SK-N-SH (cell line): ENCODE measurements at regions not wholly inside any gene's neighbourhood (a gene's known extent, or its start where the extent isn't known, plus 50 kb on each side); places are given as distances from the start of the nearest gene placed in this dataset.

Experiments
- CTCF ChIA-PET: fragments of 300-600, 350-600 bp; formaldehyde crosslinking; extraction: SDS; loops from one replicate; lab custom pipeline; 2021; lab: Yijun Ruan, JAX
- POLR2A ChIA-PET: fragments of 350-600 bp; sonication (Branson Sonifier 250); formaldehyde crosslinking; extraction: SDS; loops from one replicate; lab custom pipeline; 2020; ENCODE audit warnings: antibody characterized with exemption, inconsistent platforms; lab: Yijun Ruan, JAX
- DNase-seq: peaks from one replicate; pipeline ENCODE4 v3.0.0; 2012
- H2AFZ ChIP-seq: fragments of 200-600 bp; sonication (generic); 2 replicates; pipeline ENCODE4 v1.8.1; 2016; ENCODE audit warnings: antibody characterized with exemption, mild to moderate bottlenecking, low read depth
- H3F3A ChIP-seq: fragments of 200-600 bp; sonication (generic); replicated peaks from 2 replicates; pipeline ENCODE3; 2016; ENCODE audit warnings: antibody characterized with exemption, mild to moderate bottlenecking; ENCODE audit not compliant: insufficient read depth
- H3K27ac ChIP-seq, 2 experiments: fragments of 200-500 bp in 1 of 2; fragments of 200-600 bp in 1 of 2; sonication (Bioruptor generic) in 1 of 2; sonication (generic), shearing (Covaris generic) in 1 of 2; 2 replicates each; pipeline versions ENCODE4 v1.5.1 to v1.6.1; 2014 to 2016; ENCODE audit warnings: low read depth in 2 of 2, inconsistent platforms in 1 of 2, low read length in 1 of 2, mild to moderate bottlenecking in 1 of 2, mixed read lengths in 1 of 2
- H3K27me3 ChIP-seq: fragments of 200-600 bp; sonication (generic), shearing (Covaris generic); 2 replicates; pipeline ENCODE4 v1.6.1; 2016; ENCODE audit warnings: mixed run types; ENCODE audit not compliant: insufficient read depth
- H3K36me3 ChIP-seq, 2 experiments: fragments of 200-500 bp in 1 of 2; fragments of 200-600 bp in 1 of 2; sonication (Bioruptor generic) in 1 of 2; sonication (generic) in 1 of 2; replicated peaks in 1 of 2; 2 replicates each; pipeline versions ENCODE3 to v1.5.1; 2014 to 2016; ENCODE audit warnings: low read length in 1 of 2, mild to moderate bottlenecking in 1 of 2; ENCODE audit not compliant: insufficient read depth in 2 of 2, control insufficient read depth in 1 of 2
- H3K4me1 ChIP-seq, 2 experiments: fragments of 200-500 bp in 1 of 2; fragments of 200-600 bp in 1 of 2; sonication (Bioruptor generic) in 1 of 2; sonication (generic), shearing (Covaris generic) in 1 of 2; 2 replicates each; pipeline versions ENCODE4 v1.5.1 to v1.6.1; 2014 to 2016; ENCODE audit warnings: low read depth in 1 of 2, low read length in 1 of 2, mixed run types in 1 of 2; ENCODE audit not compliant: insufficient read depth in 2 of 2, control insufficient read depth in 1 of 2
- H3K4me2 ChIP-seq: fragments of 200-600 bp; sonication (generic), shearing (Covaris generic); 2 replicates; pipeline ENCODE4 v1.6.1; 2017; ENCODE audit warnings: mixed run types
- H3K4me3 ChIP-seq, 2 experiments: fragments of 200-500 bp in 1 of 2; fragments of 200-600 bp in 1 of 2; sonication (Bioruptor generic) in 1 of 2; sonication (generic), shearing (Covaris generic) in 1 of 2; 2 replicates each; pipeline versions ENCODE4 v1.5.1 to v1.8.1; 2014 to 2016; ENCODE audit warnings: low read depth in 2 of 2, inconsistent platforms in 1 of 2, low read length in 1 of 2, mild to moderate bottlenecking in 1 of 2, mixed read lengths in 1 of 2, moderate library complexity in 1 of 2
- H3K79me2 ChIP-seq: fragments of 200-600 bp; sonication (generic); 2 replicates; pipeline ENCODE4 v1.8.1; 2017; ENCODE audit warnings: mild to moderate bottlenecking; ENCODE audit not compliant: insufficient read depth
- H3K9ac ChIP-seq: fragments of 200-600 bp; sonication (generic); 2 replicates; pipeline ENCODE4 v1.6.1; 2017; ENCODE audit warnings: mixed run types
- H3K9me2 ChIP-seq: fragments of 200-600 bp; sonication (generic); 2 replicates; pipeline ENCODE4 v1.6.1; 2017; ENCODE audit warnings: mixed run types
- H3K9me3 ChIP-seq: fragments of 200-600 bp; sonication (generic); 2 replicates; pipeline ENCODE4 v1.6.1; 2017; ENCODE audit warnings: mixed run types, mild to moderate bottlenecking, moderate library complexity
- H4K20me1 ChIP-seq: fragments of 200-600 bp; sonication (generic); 2 replicates; pipeline ENCODE4 v1.6.1; 2017; ENCODE audit warnings: mild to moderate bottlenecking, mixed run types; ENCODE audit not compliant: insufficient read depth
- CTCF ChIP-seq: fragments of 200-600 bp; sonication (generic); IDR thresholded peaks from 2 replicates; pipeline ENCODE4 v1.6.1; 2017; ENCODE audit warnings: antibody characterized with exemption, mild to moderate bottlenecking, moderate library complexity
- EP300 ChIP-seq, 2 experiments: IDR thresholded peaks; 2 replicates each; pipeline versions ENCODE4 v1.4.0 to v1.6.1; 2012; ENCODE audit warnings: borderline replicate concordance in 1 of 2, low read depth in 1 of 2, low read length in 1 of 2
- EZH2phosphoT487 ChIP-seq: fragments of 200-600 bp; sonication (generic); IDR thresholded peaks from 2 replicates; pipeline ENCODE4 v1.6.1; 2017; ENCODE audit warnings: low read depth, mixed run types, mild to moderate bottlenecking, antibody characterized with exemption, moderate library complexity, borderline replicate concordance
- FOXM1 ChIP-seq: IDR thresholded peaks from 2 replicates; pipeline ENCODE4 v1.4.0; 2012; ENCODE audit warnings: low read depth, mild to moderate bottlenecking
- IRF3 ChIP-seq: fragments of 150-350 bp; IDR thresholded peaks from 2 replicates; pipeline ENCODE4 v1.6.1; 2016; ENCODE audit warnings: mild to moderate bottlenecking, low read depth, low read length
- JUND ChIP-seq: IDR thresholded peaks from 2 replicates; pipeline ENCODE4 v1.4.0; 2012
- MEF2A ChIP-seq: IDR thresholded peaks from 2 replicates; pipeline ENCODE4 v1.4.0; 2012; ENCODE audit warnings: low read depth, borderline replicate concordance
- PBX3 ChIP-seq: IDR thresholded peaks from 2 replicates; pipeline ENCODE4; 2012
- POLR2AphosphoS5 ChIP-seq: IDR thresholded peaks from 2 replicates; pipeline ENCODE4 v1.6.1; 2012; ENCODE audit warnings: low read depth, low read length
- RAD21 ChIP-seq: IDR thresholded peaks from 2 replicates; pipeline ENCODE4 v1.6.1; 2012; ENCODE audit warnings: mild to moderate bottlenecking, low read length
- RCOR1 ChIP-seq: fragments of 150-350 bp; IDR thresholded peaks from 2 replicates; pipeline ENCODE4 v1.6.1; 2017; ENCODE audit warnings: antibody characterized with exemption, low read length
- RXRA ChIP-seq: IDR thresholded peaks from 2 replicates; pipeline ENCODE4 v1.4.0; 2012; ENCODE audit warnings: low read depth, mild to moderate bottlenecking, borderline replicate concordance
- TAF1 ChIP-seq: IDR thresholded peaks from 2 replicates; pipeline ENCODE4 v1.6.1; 2012; ENCODE audit warnings: low read depth, mild to moderate bottlenecking, low read length, moderate library complexity, borderline replicate concordance
- TEAD4 ChIP-seq: IDR thresholded peaks from 2 replicates; pipeline ENCODE4 v1.4.0; 2012; ENCODE audit warnings: mild to moderate bottlenecking, borderline replicate concordance; ENCODE audit not compliant: insufficient read depth
- ZBTB33 ChIP-seq: IDR thresholded peaks from 2 replicates; pipeline ENCODE4 v1.4.0; 2012; ENCODE audit warnings: low read depth, borderline replicate concordance
- WGBS: methylation state at CpG from one replicate; pipeline ENCODE4 v1.1.6; 2017; ENCODE audit warnings: low lambda C conversion rate; 5-methylcytosine and 5-hydroxymethylcytosine counted together

GRCh38 chr22:47310601-47311000 is 548.2 kb downstream of the TBC1D22A start:
- Histone ChIP-seq H3K9me3 (peaks cover 7% of the 10 kb centered on the region), H3K27me3 (no peaks in the 10 kb centered on the region), H3K27ac (no peak overlapping the region), H3K4me1 (no peaks in the 10 kb centered on the region), H3K4me2 (no peak overlapping the region), H3F3A (no peaks in the 10 kb centered on the region), H4K20me1 (no peaks in the 10 kb centered on the region), H2AFZ (no peak overlapping the region), H3K4me3 (no peak overlapping the region), H3K36me3 (no peaks in the 10 kb centered on the region), H3K9me2 (no peaks in the 10 kb centered on the region), H3K79me2 (no peaks in the 10 kb centered on the region), H3K9ac (no peak overlapping the region)
- ChIA-PET CTCF (no interaction called here), POLR2A (no interaction called here)
- no peak for DNase-seq
- TF ChIP-seq JUND (no peak), EP300 (IDR thresholded peaks at IDR 0.05; ENCODE audit: borderline replicate concordance in 1 of 2, low read depth in 1 of 2, low read length in 1 of 2) (no peak), ZBTB33 (no peak), PBX3 (no peak), RCOR1 (no peak), MEF2A (no peak), RXRA (no peak)
- WGBS, result 8% methylated on average over 1 of the region's 1 CpG

GRCh38 chr22:47309946-47310345 is 547.5 kb downstream of the TBC1D22A start:
- Histone ChIP-seq H3K36me3 (no peaks in the 10 kb centered on the region), H3K9ac (no peak overlapping the region), H3K79me2 (no peaks in the 10 kb centered on the region), H3K9me3 (peaks cover 7% of the 10 kb centered on the region), H4K20me1 (no peaks in the 10 kb centered on the region), H3K27me3 (no peaks in the 10 kb centered on the region), H3K4me1 (no peaks in the 10 kb centered on the region), H3K27ac (no peak overlapping the region), H3K4me3 (no peak overlapping the region), H3K9me2 (no peaks in the 10 kb centered on the region), H3F3A (no peaks in the 10 kb centered on the region), H2AFZ (no peak overlapping the region), H3K4me2 (no peak overlapping the region)
- ChIA-PET POLR2A (no interaction called here), CTCF (no interaction called here)
- TF ChIP-seq IRF3 (no peak), PBX3 (no peak), CTCF (no peak), TAF1 (no peak), RAD21 (no peak), POLR2AphosphoS5 (no peak), FOXM1 (no peak), EZH2phosphoT487 (no peak), TEAD4 (no peak)
- DNase-seq, result no peak
- WGBS, result 36% methylated on average over 4 of the region's 4 CpGs
